Bronchial epithelial cell (primary cell): ENCODE measurements at regions not wholly inside any gene's neighbourhood (a gene's known extent, or its start where the extent isn't known, plus 50 kb on each side); places are given as distances from the start of the nearest gene placed in this dataset.

Experiments used
- DNase-seq: peaks from one replicate; pipeline ENCODE4 v3.0.0-alpha.2; 2010; ENCODE audit warnings: low read depth
- FAIRE-seq: peaks from 2 replicates; lab custom pipeline; 2011; peaks lifted over from hg19 to GRCh38; lab: Jason Lieb, UNC
- H3K27me3 ChIP-seq: 2 replicates; pipeline ENCODE4 v1.5.1; 2011; ENCODE audit warnings: low read length; ENCODE audit not compliant: control insufficient read depth, insufficient read depth
- H3K36me3 ChIP-seq: 2 replicates; pipeline ENCODE4 v1.5.1; 2011; ENCODE audit warnings: low read length; ENCODE audit not compliant: control insufficient read depth, insufficient read depth
- H3K4me3 ChIP-seq: 2 replicates; pipeline ENCODE4 v1.5.1; 2011; ENCODE audit warnings: mild to moderate bottlenecking, low read depth, low read length, control low read depth
- TF ChIP-seq, protein P1 (sequence below): IDR thresholded peaks from 2 replicates; pipeline ENCODE4 v1.5.1; 2011; ENCODE audit warnings: mild to moderate bottlenecking, moderate library complexity, low read length, control low read depth, inconsistent platforms; ENCODE audit not compliant: insufficient read depth, severe bottlenecking

DNA sequence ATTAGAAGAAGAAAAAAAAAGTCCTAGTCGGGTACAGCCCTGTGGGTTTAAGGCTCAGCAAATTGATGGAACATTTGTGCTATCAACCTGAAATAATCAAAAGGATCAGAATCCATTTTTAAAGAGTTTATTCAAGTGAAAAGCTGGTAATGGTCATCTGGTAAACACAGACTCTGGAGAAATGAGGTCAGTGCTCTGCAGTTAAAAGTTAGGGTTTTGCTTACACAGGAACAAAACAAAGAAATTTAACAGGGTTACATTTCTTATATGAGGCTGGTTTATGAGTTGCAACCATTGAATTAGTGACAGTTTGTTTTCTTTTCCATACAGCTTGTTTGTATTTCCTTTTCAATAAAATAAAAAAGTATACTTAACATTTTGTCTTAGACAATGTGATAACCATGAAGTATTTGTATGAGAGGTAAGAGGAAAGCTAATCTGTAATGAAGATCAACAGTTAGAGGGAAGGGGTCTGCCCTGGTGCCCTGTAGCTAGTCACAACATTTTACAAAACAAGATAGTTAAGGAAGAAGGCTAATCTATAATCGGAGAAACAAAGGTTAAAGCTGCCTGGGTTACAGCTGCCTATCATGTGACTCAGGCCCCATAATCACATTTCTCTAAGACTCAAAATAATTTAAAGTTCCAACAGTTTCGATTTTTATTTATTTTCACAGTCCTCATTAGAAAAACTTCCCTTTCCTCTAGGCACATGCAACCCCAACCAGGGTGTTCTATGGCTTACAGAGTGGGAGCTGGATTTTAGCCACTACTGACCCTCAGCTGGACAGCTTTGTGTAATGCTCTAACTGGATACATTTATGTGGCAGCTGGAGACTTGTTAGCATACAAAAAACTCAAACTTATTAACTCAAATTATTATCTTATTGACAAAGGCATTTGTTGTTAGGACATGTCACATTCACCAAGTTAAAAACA is 98.1 kb upstream of the ACP3 start:
- TF ChIP-seq, protein P1, sequence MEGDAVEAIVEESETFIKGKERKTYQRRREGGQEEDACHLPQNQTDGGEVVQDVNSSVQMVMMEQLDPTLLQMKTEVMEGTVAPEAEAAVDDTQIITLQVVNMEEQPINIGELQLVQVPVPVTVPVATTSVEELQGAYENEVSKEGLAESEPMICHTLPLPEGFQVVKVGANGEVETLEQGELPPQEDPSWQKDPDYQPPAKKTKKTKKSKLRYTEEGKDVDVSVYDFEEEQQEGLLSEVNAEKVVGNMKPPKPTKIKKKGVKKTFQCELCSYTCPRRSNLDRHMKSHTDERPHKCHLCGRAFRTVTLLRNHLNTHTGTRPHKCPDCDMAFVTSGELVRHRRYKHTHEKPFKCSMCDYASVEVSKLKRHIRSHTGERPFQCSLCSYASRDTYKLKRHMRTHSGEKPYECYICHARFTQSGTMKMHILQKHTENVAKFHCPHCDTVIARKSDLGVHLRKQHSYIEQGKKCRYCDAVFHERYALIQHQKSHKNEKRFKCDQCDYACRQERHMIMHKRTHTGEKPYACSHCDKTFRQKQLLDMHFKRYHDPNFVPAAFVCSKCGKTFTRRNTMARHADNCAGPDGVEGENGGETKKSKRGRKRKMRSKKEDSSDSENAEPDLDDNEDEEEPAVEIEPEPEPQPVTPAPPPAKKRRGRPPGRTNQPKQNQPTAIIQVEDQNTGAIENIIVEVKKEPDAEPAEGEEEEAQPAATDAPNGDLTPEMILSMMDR = no peak
- no peak for DNase-seq
- no peak for FAIRE-seq
- H3K27me3 ChIP-seq = no peaks in the 10 kb centered on the region
- H3K4me3 ChIP-seq = no peak overlapping the region
- no peaks in the 10 kb centered on the region for H3K36me3 ChIP-seq

DNA sequence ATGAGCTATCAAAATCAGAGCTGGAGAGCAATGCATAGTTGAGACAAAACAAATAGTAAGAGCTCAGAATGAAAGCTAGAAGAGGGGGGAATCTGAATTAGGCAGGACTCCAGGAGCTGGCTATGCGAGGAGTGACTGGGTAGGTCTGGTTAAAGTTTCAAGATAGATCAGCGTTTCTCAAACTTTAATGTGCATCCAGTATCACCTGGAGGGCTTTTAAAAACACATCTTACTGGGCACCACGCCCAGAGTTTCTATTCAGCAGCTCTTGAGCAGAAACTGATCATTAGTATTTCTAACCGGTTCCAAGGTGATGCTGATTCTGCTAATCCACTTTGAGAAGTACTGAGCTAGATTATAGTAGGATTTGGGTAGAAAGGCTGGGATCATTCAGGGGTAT is 96.2 kb upstream of the ACP3 start:
- TF ChIP-seq, protein P1 = no peak
- H3K4me3 ChIP-seq = no peak overlapping the region
- H3K36me3 ChIP-seq = no peaks in the 10 kb centered on the region
- no peak for DNase-seq
- no peaks in the 10 kb centered on the region for H3K27me3 ChIP-seq
- FAIRE-seq = no peak

DNA sequence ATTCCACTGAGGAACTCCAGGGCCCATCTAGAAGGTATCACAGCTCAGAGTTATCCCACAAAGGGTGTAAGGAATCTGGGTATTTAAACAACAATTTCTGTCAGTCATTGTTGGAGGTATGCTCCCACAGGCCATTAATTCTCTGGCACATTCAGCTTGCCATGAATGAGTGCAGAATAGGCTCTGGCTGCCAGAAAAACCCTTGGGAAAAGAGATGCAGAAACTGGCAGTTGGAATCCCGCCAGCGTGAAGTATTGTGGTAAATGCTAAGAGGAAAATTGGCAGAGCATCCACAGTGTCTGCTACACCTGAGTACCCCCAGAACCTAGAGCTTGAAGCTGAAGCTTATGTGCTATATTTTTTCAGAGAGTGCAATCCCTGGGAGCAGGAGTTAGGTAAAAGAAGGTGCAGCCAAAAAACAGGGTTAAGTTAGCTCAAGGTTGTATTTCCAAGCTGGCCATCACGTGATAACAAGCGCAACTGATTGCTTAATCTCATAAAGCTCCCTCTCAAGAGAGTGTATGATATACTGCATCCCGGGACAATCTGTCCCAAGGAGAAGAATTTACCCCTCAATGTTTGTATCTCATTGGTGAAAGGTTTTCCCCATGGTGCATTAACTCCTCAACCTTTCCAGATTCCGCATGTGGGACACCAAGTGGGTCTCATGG is 94.2 kb upstream of the ACP3 start:
- Histone ChIP-seq H3K4me3 (no peak overlapping the region), H3K27me3 (no peaks in the 10 kb centered on the region), H3K36me3 (no peaks in the 10 kb centered on the region)
- FAIRE-seq (no peak), DNase-seq (no peak)
- TF ChIP-seq, protein P1 = no peak

DNA sequence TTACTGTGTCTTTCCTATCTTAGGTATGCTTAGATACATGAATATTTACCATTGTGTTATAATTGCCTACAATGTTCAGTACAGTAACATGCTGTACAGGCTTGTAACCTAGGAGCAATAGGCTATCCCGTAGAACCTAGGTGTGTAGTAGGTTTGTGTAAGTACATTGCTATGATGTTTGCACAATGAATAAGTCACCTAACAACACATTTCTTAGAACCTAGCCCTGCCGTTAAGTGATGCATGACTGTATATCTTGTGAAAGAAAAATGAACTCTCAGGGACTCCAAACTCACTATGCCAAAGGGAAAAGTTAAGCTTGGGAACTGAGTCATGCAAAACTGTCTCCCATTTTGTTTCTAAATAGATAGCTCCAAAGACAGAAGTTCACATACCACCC is 91.5 kb upstream of the ACP3 start:
- TF ChIP-seq, protein P1 = no peak
- FAIRE-seq (peak; percentile 50), DNase-seq (peak; percentile 98)
- H3K36me3 ChIP-seq = no peaks in the 10 kb centered on the region
- no peaks in the 10 kb centered on the region for H3K27me3 ChIP-seq
- no peak overlapping the region for H3K4me3 ChIP-seq

DNA sequence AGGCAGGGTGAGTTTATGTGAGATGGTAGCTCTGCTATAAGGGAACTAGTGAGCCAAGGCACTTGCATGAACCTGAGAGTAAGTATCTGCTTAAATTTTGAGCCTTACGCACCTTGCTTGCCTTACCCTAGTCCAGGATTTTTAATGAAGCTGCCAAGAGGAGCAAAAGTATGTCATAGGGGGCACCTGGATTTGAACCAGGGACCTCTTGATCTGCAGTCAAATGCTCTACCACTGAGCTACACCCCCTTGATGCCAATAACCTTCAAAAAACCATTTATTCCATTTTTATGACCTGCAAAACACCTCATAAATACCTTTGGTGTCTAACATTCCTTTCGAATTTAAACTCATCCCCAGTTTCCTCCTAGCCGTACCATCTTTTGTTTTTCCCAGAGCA is 88.3 kb upstream of the ACP3 start:
- Histone ChIP-seq H3K27me3 (no peaks in the 10 kb centered on the region), H3K36me3 (no peaks in the 10 kb centered on the region), H3K4me3 (no peak overlapping the region)
- TF ChIP-seq, protein P1 = no peak
- FAIRE-seq (no peak), DNase-seq (peak; percentile 45)
